ENCODE measurements at regions not wholly inside any gene's neighbourhood (a gene's known extent, or its start where the extent isn't known, plus 50 kb on each side); places are given as distances from the start of the nearest gene placed in this dataset.

GRCh38 chr7:156058248-156058647 lies 246.0 kb upstream of the SHH start:
- H4K20me1 ChIP-seq (replicated peaks; ENCODE audit: insufficient read depth): no peaks in the 10 kb centered on the region
- peaks cover 8% of the 10 kb centered on the region for H3F3A ChIP-seq (replicated peaks; ENCODE audit: low read depth)
- ATAC-seq: no peak
- H3K27ac ChIP-seq (ENCODE audit: low read depth): no peak overlapping the region
- H2AFZ ChIP-seq: no peak overlapping the region
- Mint-ChIP-seq H3K4me1 (no peaks in the 10 kb centered on the region; the same call in 2 of the 3 replicates), H3K4me3 (no peak overlapping the region), H3K27me3 (ENCODE audit: insufficient read depth, low read depth, poor library complexity) (peaks cover 19% of the 10 kb centered on the region), H3K27ac (no peak overlapping the region), H3K9me3 (peaks cover 34% of the 10 kb centered on the region), H3K36me3 (ENCODE audit: low read depth) (peaks cover 3% of the 10 kb centered on the region; the same call in 2 of the 3 replicates)
- no peaks in the 10 kb centered on the region for H3K36me3 ChIP-seq (ENCODE audit: insufficient read depth)
- DNase-seq (ENCODE audit: low spot score): no peak
- no peaks in the 10 kb centered on the region for H3K4me1 ChIP-seq (ENCODE audit: insufficient read depth)
- H3K4me2 ChIP-seq: no peak overlapping the region
- no peaks in the 10 kb centered on the region for H3K9me2 ChIP-seq (ENCODE audit: insufficient read depth)
- no peak overlapping the region for H3K4me3 ChIP-seq
- no peak for TF ChIP-seq REST (IDR thresholded peaks at IDR 0.05; ENCODE audit: unreplicated experiment)
- TF ChIP-seq CTCF (conservative IDR thresholded peaks at IDR 0.05; ENCODE audit: low read depth in 2 of 2): no peak
- no peak for TF ChIP-seq JUNB (IDR thresholded peaks at IDR 0.05; ENCODE audit: unreplicated experiment)
- TF ChIP-seq CREB1 (CRISPR knock-in tag; IDR thresholded peaks at IDR 0.05; ENCODE audit: low read depth): no peak
- TF ChIP-seq ZNF331 (CRISPR knock-in tag; IDR thresholded peaks at IDR 0.05; ENCODE audit: low read depth): no peak
- no peak for TF ChIP-seq ZNF114 (CRISPR knock-in tag; IDR thresholded peaks at IDR 0.05)
- TF ChIP-seq EZH2 (IDR thresholded peaks at IDR 0.05; ENCODE audit: low read depth, unreplicated experiment): no peak
- no peak for TF ChIP-seq EZH2phosphoT487 (IDR thresholded peaks at IDR 0.05; ENCODE audit: unreplicated experiment)
- no peak for TF ChIP-seq NANOG (IDR thresholded peaks at IDR 0.05; ENCODE audit: borderline replicate concordance)
- TF ChIP-seq ZNF462 (CRISPR knock-in tag; IDR thresholded peaks at IDR 0.05): no peak
- no peak for TF ChIP-seq STAT1 (IDR thresholded peaks at IDR 0.05; ENCODE audit: unreplicated experiment)
- no peak for TF ChIP-seq POLR2AphosphoS5 (IDR thresholded peaks at IDR 0.05; ENCODE audit: low read depth)
- no peak for TF ChIP-seq ETS1 (IDR thresholded peaks at IDR 0.05)
- no peaks in the 10 kb centered on the region for H3K79me2 ChIP-seq (replicated peaks; ENCODE audit: insufficient read depth)
- no peaks in the 10 kb centered on the region for H3K27me3 ChIP-seq (ENCODE audit: insufficient read depth)

All from GM23338 (cell line).